Fibroblast of pulmonary artery (primary cell): ENCODE measurements at regions not wholly inside any gene's neighbourhood (a gene's known extent, or its start where the extent isn't known, plus 50 kb on each side); places are given as distances from the start of the nearest gene placed in this dataset.

ENCODE experiments used
- DNase-seq: peaks from one replicate; pipeline ENCODE4 v3.0.0-alpha.2; 2010; ENCODE audit warnings: low read depth
- H3K4me3 ChIP-seq: replicated peaks from 2 replicates; pipeline ENCODE4 v1.5.1; 2011; ENCODE audit warnings: low read depth, mild to moderate bottlenecking, control low read depth, low read length, moderate library complexity
- CTCF ChIP-seq: IDR thresholded peaks from 2 replicates; pipeline ENCODE4 v1.5.1; 2011; ENCODE audit warnings: mild to moderate bottlenecking, control low read depth, low read length, inconsistent platforms; ENCODE audit errors: missing control alignments

DNA sequence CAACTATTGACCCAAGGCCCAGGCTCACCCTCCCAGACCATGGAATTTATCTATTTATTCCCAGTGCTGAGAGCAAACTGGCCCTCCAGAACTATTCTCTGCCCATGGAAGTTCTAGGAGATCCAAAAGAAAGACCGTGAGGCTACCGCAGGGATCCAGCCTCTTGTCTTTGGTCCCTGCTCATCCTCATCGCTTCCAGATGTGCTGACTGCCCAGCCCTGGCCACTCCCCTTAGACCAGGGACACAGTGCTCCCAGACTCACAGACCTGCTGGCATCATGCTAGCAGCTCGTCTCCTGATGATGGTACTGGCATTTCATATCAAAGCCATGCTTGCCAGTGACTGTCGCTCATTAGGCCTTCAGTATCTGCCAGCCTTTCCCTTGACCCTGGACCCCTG lies 405.7 kb upstream of the PPP2R3A start:
- no peak for TF ChIP-seq CTCF
- H3K4me3 ChIP-seq, result no peak overlapping the region
- no peak for DNase-seq

GRCh38 chr3:135560847-135561246 lies 404.7 kb upstream of the PPP2R3A start:
- DNase-seq, result no peak
- H3K4me3 ChIP-seq, result no peak overlapping the region
- TF ChIP-seq CTCF, result no peak

DNA sequence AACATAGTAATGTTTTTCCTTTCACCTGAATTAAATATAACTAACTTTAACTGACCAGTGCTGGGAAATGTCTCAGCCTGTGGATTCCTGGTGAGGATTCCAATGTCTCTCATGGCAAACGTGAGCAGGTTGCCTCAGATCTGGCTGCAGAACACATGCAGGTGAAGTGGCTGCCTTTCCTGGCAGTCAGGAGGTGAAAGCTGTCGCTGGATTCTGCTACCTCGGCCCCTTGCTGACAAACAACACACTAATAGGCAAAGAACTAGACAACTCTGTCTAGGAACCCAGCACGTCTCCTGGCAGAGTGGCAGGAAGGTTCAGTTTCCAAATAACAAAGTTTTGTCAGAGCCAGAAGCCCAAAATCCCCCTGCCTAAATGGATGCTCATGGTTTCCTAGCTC lies 400.8 kb upstream of the PPP2R3A start:
- DNase-seq, result no peak
- no peak for TF ChIP-seq CTCF
- no peak overlapping the region for H3K4me3 ChIP-seq

GRCh38 chr3:135565546-135565945 lies 400.0 kb upstream of the PPP2R3A start:
- no peak for TF ChIP-seq CTCF
- no peak for DNase-seq
- no peak overlapping the region for H3K4me3 ChIP-seq

GRCh38 chr3:135567223-135567622 lies 398.3 kb upstream of the PPP2R3A start:
- no peak for TF ChIP-seq CTCF
- H3K4me3 ChIP-seq, result no peak overlapping the region
- DNase-seq, result no peak

DNA sequence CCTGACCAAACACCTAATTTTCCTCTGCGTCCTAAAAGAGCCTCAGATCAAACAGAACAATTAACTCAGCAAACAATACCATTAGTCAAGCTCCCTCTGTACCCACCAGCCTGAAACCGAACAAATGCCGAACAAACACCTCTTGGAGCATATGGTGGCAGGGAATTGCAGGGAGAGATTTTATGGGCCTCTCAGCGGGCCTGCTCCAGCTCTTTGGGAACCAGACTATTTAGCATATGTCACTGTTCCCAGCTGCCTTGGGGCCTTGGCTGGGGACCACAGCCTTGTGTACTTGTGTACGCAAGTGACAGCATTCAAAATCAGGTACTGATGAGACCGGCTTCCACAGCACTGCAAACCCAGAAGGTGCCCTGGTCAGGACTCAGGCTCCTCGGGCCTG lies 388.8 kb upstream of the PPP2R3A start:
- no peak for TF ChIP-seq CTCF
- no peak overlapping the region for H3K4me3 ChIP-seq
- DNase-seq, result no peak

GRCh38 chr3:135581806-135582205 lies 383.7 kb upstream of the PPP2R3A start:
- DNase-seq, result no peak
- H3K4me3 ChIP-seq, result no peak overlapping the region
- no peak for TF ChIP-seq CTCF
